Stimulated activated CD4-positive, alpha-beta T cell treated with anti-CD3 and anti-CD28 coated beads, TNF-alpha, amount 100 ng/mL, for 48 hours (primary cell): ENCODE measurements at regions not wholly inside any gene's neighbourhood (a gene's known extent, or its start where the extent isn't known, plus 50 kb on each side); places are given as distances from the start of the nearest gene placed in this dataset.

Experiments
- DNase-seq, 3 donors: peaks; one replicate each; pipeline ENCODE4 v3.0.0-alpha.2; 2020; ENCODE audit warnings: low read depth in 3 of 3

DNA sequence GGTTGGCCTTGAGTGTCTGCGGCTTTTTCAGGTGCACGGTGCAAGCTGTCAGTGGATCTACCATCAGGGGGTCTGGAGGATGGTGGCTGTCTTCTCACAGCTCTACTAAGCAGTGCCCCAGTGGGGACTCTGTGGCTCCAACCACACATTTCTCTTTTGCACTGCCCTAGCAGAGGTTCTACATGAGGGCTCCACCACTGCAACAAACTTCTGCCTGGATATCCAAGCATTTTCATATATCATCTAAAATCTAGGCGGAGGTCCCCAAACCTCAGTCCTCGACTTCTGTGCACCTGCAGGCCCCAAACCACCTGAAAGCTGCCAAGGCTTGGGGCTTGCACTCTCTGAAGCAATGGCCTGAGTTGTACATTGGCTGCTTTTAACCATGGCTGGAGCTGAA is 601.5 kb downstream of the MTRR start:
- no peak for DNase-seq

- DNase-seq = no peak
Measured at GRCh38 chr5:8471581-8471980, 602.6 kb downstream of the MTRR start.

DNA sequence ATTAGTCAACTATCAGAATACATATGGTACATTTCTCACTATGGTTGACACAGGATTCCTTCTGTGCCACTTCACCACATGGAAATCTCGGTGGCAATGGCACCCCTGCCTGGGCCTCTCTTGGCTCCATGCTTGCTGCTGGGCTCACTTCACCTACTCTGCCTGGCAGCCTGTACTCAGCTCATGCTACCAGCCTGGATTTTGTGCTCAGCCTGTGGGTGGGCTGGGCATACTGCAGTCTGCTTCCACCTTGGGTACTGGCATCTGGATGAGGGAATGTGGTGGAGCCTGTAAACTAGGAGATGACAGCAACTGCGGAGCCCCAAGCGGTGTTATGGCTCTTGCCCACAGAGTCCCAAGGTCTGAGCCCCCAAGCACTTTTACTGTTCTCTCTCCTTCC is 604.1 kb downstream of the MTRR start:
- DNase-seq = no peak

DNA sequence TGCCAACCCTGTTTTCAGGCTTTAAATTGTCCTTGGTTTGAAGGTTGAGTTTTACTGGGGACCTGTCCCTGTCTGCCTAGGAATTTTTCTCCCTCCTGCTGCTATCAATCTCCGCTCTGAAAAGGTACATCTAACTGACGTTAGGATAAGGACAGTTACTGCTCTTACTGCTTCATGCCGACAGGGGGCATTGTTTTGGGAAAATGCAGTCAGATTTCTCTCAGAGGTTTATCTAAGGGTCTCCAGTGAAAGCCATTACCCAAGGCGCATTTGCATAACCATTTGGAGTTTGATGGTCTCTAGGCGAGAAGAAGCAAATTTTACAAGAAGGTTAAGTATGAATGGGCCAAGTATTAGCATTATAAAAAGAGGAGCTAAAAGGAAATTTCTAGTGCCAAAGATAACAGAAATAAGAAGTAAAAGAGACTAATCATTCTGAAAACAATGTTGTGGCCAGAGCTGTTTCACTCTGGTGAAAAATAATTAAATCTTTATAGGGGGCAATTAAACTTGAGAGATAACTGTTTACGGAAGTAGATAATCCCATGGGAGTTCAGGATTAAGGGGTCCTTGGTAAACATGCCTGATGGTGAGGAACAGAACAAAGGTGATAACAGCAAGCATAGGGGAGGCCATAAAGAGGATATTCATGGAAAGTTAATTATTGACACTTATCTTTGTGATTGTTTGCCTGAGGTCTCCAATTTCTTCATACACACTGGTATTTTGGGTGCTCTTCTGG is 605.0 kb downstream of the MTRR start:
- DNase-seq = no peak

DNA sequence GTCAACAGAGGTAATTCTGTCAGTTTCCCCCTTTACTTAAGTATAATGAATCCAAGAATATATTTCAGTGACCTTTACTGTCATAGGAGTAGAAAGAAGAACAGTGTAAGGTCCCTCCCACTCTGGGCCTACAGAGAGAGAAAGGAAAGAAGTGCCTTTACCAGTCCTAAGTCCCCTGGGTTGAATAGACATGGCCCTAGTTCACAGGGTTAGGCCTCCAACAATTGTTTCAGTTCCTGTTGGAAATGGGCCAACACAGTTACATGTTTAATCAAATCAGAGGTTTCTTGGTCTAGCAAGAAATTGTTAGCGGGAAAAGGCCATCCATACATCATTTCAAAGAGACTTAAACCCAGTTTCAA is 605.6 kb downstream of the MTRR start:
- DNase-seq = no peak

- DNase-seq = no peak
Measured at GRCh38 chr5:8478326-8478725, 609.4 kb downstream of the MTRR start.

- no peak for DNase-seq
Measured at GRCh38 chr5:8481007-8481406, 612.1 kb downstream of the MTRR start.

DNA sequence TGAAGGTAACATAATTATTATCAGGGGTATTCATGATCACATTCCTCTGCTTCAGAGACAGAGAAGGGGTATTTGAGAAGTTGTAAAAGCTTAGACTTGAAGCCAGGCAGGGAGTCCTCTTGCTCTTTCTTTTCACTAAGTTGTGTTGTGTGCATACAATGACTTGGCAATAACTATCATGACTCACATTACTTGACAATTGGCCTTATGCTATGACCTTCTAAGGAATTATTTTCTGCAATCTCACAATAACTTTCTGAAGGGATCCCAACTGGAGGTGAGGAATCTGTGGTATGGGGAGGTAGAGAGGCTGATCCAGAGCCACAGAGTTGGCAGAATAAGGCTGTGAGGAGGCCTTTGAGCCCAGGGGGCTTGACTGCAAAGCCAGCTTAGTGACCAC is 622.3 kb downstream of the MTRR start:
- DNase-seq = no peak

DNA sequence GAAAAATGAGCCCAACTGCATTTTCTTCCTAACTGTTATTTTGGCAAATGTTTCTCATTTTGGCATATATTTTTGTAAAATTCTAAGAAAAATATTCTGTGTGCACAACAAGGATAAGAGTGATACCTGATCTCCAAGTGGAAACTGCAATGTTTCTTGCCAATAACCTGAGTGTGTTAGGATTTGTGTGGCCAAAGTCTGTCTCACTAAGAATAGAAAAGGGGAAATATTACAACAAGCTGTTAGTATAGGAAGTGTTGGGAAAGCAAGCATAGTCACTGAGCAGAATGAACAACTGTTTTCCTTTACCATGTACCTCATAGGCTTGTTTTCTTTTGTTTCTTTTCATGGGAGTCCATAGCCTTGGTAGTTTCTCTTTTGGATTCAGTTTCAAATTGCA is 624.2 kb downstream of the MTRR start:
- no peak for DNase-seq

DNA sequence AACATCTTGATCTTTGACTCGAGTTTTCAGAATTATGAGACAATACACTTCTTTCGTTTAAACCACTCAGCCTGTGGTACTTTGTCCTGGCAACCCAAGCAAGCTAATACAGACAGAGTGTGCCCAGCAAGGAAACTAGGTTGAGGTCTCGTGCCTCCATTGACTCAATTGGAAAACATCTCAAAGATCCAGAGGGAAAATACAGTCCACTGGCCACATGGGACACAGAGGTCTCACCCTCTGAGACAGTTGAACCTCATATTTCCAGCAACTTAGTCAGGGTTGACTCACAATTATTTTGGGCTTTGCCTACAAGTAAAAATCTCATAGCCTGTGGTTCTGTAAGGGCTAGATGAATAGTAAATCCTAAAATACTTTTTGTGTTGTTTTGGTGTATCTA is 631.5 kb downstream of the MTRR start:
- DNase-seq = no peak

DNA sequence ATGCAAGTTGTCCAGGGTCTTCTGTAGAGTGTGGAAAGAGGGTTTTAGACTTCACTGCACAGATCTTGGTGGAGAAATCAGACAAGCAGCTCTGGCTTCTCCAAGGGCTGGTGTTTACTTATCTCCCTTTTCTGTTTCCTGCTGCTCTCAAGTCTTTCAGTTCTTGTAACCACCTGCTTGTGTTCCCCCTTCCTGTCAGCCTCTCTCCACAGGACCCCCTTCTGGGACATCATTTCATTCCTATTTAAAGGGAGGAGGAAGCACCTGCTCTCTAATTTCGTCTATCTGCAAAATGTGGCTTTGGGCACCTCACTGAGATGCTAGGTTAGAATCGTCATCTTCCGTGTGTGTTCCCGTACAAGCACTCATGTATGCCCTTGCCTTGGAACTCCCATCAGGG is 636.2 kb downstream of the MTRR start:
- no peak for DNase-seq

DNA sequence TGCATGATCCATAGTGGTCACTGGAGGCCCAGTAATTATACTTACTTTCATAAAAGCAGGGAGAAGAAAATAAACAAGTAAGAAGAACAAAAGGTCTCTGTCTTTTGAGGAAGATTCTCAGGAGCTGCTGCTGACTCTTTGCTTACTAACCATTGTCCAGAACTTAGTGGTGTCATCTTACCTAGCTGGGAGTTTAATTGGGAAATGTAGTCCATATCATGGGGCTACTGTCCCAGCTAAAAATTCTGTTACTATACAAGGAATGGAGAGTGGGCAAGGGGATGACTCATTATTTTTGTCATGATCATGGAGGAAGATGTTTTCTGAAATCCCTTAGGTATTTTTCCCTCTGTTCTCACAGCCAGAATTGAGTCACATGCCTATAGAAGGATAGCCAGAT is 639.3 kb downstream of the MTRR start:
- no peak for DNase-seq

DNA sequence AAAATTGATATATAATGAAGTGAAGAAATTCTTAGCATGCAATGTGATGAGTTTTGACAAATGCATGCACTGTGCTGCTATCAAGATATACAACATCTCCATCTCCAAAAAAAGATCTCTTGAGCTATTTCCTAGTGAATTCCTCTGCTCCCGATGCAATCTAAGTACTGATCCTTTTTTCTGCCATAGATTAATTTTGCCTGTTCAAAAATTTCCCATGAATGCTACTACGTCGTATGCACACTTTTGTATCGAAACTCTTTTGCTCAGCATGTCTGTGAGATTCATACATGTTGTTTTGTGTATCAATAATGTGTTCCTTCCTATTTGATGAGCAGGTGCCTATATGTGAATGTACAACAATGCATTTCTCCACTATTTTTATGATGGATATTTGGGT is 647.4 kb downstream of the MTRR start:
- DNase-seq = no peak

DNA sequence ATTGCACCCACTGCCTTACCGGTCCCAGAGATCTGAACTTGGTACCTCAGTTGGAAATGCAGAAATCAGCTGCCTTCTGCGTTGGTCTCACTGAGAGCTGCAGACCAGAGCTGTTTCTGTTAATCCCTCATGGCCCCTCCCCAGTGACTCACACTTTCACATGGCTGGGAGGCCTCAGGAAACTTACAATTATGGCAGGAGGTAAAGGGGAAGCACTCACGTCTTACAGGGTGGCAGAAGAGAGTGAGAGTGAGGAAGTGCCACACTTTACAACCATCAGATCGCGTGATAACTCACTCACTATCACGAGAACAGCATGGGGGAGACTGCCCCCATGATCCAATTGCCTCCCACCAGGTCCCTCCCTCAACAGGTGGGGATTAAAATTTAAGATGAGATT is 648.5 kb downstream of the MTRR start:
- no peak for DNase-seq

GRCh38 chr5:8520917-8521316 is 652.0 kb downstream of the MTRR start:
- no peak for DNase-seq

DNA sequence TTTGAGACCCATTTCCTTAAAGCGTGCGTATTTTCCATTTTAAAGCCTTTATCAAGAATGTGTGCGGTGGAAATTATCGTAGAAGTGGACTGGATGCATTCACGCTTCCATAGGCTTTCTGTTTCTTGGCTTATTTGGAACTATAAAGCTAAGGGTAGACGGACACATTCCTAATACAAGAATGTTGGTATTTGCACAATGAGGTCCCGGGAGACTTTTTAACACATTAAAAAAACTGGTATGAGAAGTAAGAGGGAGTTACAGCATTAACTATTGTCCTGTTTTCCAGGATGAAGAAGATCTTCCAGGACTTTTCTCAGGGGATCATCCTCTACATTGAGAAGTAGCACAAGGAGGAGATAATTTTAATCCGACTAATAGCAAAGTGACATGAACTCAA is 653.0 kb downstream of the MTRR start:
- DNase-seq = no peak

DNA sequence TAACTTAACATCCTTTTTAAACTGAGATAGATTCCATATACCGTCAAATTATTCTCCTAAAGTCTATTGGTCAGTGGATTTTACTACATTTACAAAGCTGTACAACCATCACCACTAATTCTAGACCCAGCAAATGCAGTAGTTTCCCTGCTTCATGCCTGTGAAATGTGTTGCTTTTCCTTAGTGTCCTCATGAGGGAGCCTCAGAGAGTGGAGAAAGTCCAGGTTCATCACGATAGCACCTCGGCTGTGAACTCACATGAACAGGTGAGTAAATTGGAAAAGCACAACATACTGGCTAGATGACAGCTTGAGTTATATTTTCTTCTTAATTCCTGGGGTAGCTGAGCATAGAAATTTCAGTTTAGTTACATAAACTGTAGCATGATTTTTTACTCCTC is 653.7 kb downstream of the MTRR start:
- no peak for DNase-seq

GRCh38 chr5:8523501-8523900 is 654.6 kb downstream of the MTRR start:
- no peak for DNase-seq

DNA sequence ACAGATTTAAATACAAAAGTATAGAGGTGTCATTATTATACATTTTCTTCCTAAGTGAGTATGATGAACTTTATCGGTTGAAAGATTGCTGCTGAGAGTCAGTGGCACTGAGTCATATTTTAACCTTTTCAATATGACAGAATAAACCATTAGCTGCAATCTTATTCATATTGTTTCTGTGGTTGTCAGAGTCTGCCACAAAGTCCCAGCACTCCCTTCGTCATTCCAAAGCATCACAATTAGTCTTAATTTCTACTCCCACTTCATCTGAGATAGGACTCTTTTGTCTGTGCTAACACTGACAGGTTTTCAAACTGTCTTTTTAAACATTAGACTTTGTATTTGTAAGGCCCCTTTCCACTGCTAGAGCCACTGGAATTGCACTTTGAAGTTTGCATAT is 656.9 kb downstream of the MTRR start:
- no peak for DNase-seq

DNA sequence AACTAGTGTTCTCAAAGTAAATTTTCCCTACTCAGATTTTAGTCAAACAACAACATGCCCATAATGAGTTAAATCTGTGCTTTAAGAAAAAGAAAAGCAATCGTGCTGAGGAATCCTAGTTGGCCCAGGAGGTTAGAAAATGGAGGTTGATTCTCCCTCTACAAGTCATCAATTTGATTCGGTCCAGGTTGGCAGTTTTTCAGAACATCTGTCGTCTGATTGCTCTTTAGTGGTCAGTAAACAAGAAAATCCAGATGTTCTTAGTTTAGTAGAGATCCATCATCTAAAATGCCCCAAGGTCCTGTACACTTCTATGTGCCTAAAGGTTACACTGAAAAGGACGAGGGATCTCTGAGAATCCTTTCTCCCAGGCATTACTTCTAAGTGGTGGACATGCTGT is 659.2 kb downstream of the MTRR start:
- DNase-seq = no peak

- no peak for DNase-seq
Measured at GRCh38 chr5:8538821-8539220, 669.9 kb downstream of the MTRR start.

GRCh38 chr5:8540317-8540716 is 671.4 kb downstream of the MTRR start:
- DNase-seq = no peak

GRCh38 chr5:8550921-8551320 is 682.0 kb downstream of the MTRR start:
- no peak for DNase-seq

DNA sequence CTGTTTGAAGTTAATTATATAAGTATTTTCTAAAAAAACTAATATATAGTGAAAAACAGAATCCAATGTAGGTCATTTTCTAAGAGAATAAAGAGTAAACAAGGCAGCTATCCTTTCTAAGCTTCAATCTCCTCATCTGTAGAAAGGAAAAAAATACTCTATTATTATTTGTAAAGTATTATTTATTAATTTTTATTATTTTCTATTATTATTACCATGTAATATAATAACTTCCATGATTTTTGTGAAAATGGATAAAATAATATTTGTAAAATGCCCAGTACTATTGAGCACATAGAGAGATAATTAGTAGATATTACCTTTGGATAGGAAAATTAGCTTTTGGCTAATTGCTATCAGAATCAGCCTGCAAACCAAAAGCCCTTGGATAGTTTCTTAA is 684.4 kb downstream of the MTRR start:
- no peak for DNase-seq

DNA sequence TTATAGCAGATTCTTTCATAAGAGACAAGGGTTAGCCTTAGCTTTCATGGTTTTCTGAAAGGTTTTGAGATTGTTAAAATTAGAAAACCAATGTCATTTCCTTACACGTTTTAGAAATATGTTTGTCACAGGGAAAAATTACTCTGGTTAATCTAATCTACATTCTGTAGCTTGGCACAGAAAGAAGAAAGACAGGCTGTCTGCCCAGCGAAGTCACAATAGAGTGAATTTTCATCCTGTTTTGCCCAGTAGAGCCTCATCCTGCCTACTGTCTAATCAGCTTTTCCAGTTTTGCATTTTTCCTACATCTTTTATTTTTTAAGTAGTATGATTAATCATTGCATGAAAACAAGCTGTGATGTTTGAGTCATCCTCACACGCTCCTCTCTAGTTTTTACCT is 688.8 kb downstream of the MTRR start:
- no peak for DNase-seq
